ENCODE measurements at regions not wholly inside any gene's neighbourhood (a gene's known extent, or its start where the extent isn't known, plus 50 kb on each side); places are given as distances from the start of the nearest gene placed in this dataset.
"Not testable (repeated sequence)": the region's sequence is repeated elsewhere in the genome, so short reads cannot be mapped to it uniquely, and the experiment has no call there.

DNA sequence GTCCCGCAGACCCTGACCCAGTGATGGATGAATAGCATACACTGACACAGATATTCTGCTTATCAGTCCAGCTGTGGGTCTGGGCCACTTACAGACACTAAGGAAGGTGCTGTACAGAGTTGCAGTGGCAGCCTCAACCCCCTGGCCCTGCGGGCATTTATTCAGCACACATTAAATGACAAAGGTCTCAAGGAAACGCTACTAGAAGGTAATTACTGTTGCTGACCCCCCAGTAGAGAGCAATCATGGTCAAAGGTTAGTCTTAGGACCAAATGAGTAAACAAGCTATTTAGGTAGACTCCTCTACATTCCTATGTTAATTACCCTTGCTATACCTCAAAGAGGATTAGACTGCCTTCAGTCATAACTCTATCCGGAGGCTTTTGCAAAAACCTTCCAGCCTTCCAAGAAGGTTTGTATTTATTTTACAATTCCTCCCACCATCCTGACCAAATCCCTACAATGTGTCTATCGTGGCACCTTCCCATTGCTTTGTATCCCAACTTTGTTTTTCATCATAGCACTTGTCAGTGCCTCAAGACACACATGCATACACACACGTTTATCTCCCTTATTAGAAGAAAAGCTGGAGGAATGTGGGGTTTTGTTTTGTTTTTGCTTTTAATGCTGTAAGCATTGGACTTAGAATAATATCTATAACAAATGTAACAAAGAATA lies 227.9 kb downstream of the PYDC2 start:
- Histone ChIP-seq H3K36me3 (ENCODE audit: control insufficient read depth, insufficient read depth, low read length) (no peaks in the 10 kb centered on the region), H3K4me3 (ENCODE audit: insufficient read depth, low read depth, low read length) (no peak overlapping the region), H3K4me1 (ENCODE audit: control insufficient read depth, insufficient read depth, low read length) (no peaks in the 10 kb centered on the region), H3K27ac (ENCODE audit: insufficient read depth, low read depth, low read length, poor library complexity, severe bottlenecking) (no peak overlapping the region), H3K9me3 (ENCODE audit: control insufficient read depth, low read length) (no peaks in the 10 kb centered on the region), H3K27me3 (ENCODE audit: control insufficient read depth, insufficient read depth, low read length, poor library complexity, severe bottlenecking) (no peaks in the 10 kb centered on the region)
- 36 to 46% methylated on average over 5 of the region's 6 CpGs for WGBS, 2 experiments

DNA sequence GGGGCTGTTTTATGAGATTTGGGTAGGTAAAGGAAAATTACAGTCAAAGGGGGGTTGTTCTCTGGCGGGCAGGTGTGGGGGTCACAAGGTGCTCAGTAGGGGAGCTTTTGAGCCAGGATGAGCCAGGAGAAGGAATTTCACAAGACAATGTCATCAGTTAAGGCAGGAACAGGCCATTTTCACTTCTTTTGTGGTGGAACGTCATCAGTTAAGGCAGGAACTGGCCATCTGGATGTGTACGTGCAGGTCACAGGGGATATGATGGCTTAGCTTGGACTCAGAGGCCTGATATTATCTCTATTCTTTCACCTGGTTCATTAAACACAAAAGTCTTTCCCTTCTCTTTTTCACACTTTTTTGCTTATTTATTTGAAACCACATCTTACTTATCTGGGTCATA lies 230.2 kb downstream of the PYDC2 start:
- not testable (repeated sequence) for H3K27ac ChIP-seq (ENCODE audit: insufficient read depth, low read depth, low read length, poor library complexity, severe bottlenecking); H3K4me3 ChIP-seq (ENCODE audit: insufficient read depth, low read depth, low read length); H3K4me1 ChIP-seq (ENCODE audit: control insufficient read depth, insufficient read depth, low read length); H3K27me3 ChIP-seq (ENCODE audit: control insufficient read depth, insufficient read depth, low read length, poor library complexity, severe bottlenecking); H3K36me3 ChIP-seq (ENCODE audit: control insufficient read depth, insufficient read depth, low read length); H3K9me3 ChIP-seq (ENCODE audit: control insufficient read depth, low read length)
- 57 to 82% methylated on average over 2 of the region's 3 CpGs for WGBS, 2 experiments

DNA sequence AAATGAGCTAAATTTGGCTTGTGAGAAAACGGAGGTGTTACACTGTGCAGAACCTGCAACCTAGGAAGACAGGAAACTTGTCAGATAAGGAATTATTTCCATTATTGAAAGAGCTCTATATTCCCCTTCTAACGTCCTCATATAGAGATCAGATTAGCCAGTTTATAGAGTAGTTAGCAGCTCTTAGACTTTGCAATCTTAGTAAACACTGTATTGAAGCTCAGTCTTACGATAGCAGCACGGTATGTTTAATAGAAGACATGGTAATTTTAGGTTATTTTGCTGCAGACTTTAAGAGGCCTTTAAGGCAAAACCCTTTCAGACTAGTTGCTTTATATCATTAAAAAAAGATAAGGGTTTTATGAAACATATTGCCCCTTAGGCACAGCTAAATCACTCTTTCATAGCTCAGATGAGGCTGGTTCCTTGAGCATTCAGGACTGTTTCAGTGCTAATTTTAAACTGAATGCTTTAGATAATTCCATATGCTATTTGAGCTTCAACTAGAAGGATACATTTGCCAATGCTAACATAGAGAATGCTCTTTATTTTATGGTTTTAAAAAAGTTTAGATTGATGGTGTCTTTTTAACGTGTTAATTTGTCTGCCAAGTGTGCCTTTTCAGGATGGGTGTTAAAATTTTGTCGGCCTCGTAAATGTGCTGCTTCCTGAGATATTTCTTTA lies 234.3 kb downstream of the PYDC2 start:
- WGBS, 2 experiments: 90% methylated on average over 7 of the region's 7 CpGs
- H3K4me3 ChIP-seq (ENCODE audit: insufficient read depth, low read depth, low read length): no peak overlapping the region
- H3K27me3 ChIP-seq (ENCODE audit: control insufficient read depth, insufficient read depth, low read length, poor library complexity, severe bottlenecking): no peaks in the 10 kb centered on the region
- no peaks in the 10 kb centered on the region for H3K36me3 ChIP-seq (ENCODE audit: control insufficient read depth, insufficient read depth, low read length)
- no peaks in the 10 kb centered on the region for H3K4me1 ChIP-seq (ENCODE audit: control insufficient read depth, insufficient read depth, low read length)
- no peaks in the 10 kb centered on the region for H3K9me3 ChIP-seq (ENCODE audit: control insufficient read depth, low read length)
- H3K27ac ChIP-seq (ENCODE audit: insufficient read depth, low read depth, low read length, poor library complexity, severe bottlenecking): no peak overlapping the region

DNA sequence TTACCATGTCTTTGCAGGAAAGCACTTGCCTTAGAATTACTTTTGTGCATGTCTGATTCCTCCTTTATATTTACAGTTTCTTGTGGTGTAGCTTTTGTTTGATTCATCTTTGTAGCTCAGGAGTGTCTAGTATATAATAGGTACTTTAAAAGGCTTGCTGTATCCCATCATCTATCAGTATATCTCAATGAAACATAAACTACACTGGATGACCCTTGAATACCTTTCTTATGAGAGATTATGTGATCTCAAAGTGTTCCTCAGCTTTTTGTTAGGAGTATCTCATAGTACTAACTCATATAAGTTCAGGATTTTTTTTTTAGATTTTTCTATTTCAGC lies 234.8 kb downstream of the PYDC2 start:
- H3K4me1 ChIP-seq (ENCODE audit: control insufficient read depth, insufficient read depth, low read length): no peaks in the 10 kb centered on the region
- H3K27ac ChIP-seq (ENCODE audit: insufficient read depth, low read depth, low read length, poor library complexity, severe bottlenecking): no peak overlapping the region

DNA sequence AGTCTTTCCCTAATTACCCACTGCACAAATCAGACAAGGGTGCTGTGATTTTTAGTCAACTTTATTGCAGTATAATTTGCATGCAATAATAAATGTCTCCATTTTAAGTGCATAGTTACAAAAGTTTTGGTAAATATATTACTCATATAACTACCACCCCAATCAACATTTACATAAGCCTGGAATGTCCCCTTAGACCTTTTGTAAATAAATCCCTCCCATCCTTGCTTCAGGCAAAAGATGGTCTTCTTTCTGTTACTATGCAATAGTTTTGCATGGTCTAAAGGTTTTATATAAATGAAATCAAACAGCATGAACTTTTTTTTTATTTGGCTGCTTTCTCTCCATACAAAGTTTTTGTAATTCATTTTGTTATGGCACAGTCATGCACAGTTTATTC lies 235.4 kb downstream of the PYDC2 start:
- Histone ChIP-seq H3K4me3 (ENCODE audit: insufficient read depth, low read depth, low read length) (no peak overlapping the region), H3K9me3 (ENCODE audit: control insufficient read depth, low read length) (no peaks in the 10 kb centered on the region), H3K4me1 (ENCODE audit: control insufficient read depth, insufficient read depth, low read length) (no peaks in the 10 kb centered on the region), H3K27me3 (ENCODE audit: control insufficient read depth, insufficient read depth, low read length, poor library complexity, severe bottlenecking) (no peaks in the 10 kb centered on the region), H3K36me3 (ENCODE audit: control insufficient read depth, insufficient read depth, low read length) (no peaks in the 10 kb centered on the region), H3K27ac (ENCODE audit: insufficient read depth, low read depth, low read length, poor library complexity, severe bottlenecking) (no peak overlapping the region)

More for the DNA sequence above, 234.8 kb downstream of the PYDC2 start:
- Histone ChIP-seq H3K36me3 (ENCODE audit: control insufficient read depth, insufficient read depth, low read length) (no peaks in the 10 kb centered on the region), H3K4me3 (ENCODE audit: insufficient read depth, low read depth, low read length) (no peak overlapping the region), H3K9me3 (ENCODE audit: control insufficient read depth, low read length) (no peaks in the 10 kb centered on the region), H3K27me3 (ENCODE audit: control insufficient read depth, insufficient read depth, low read length, poor library complexity, severe bottlenecking) (no peaks in the 10 kb centered on the region)

DNA sequence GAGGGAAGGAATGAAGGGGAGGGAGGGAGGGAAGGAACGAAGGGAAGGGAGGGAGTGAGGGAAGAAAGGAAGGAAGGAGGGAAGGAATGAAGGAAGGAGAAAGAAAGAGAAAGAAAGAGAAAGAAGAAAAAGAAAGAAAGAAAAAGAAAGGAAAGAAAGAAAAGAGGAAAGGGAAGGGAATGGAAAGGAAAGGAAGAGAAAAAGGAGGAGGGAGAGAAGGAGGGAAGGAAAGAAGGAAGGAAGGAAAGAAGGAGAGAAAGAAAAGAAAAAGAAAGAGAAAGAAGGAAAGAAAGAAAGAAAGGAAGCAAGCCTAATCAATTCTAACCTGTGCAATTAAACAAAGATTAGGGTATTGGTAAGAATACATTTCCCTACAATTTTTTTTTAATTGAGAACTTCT lies 238.6 kb downstream of the PYDC2 start:
- no peaks in the 10 kb centered on the region for H3K36me3 ChIP-seq (ENCODE audit: control insufficient read depth, insufficient read depth, low read length)
- WGBS, 2 experiments: 88 to 90% methylated on average over 1 of the region's 1 CpG
- no peak overlapping the region for H3K27ac ChIP-seq (ENCODE audit: insufficient read depth, low read depth, low read length, poor library complexity, severe bottlenecking)
- H3K4me3 ChIP-seq (ENCODE audit: insufficient read depth, low read depth, low read length): no peak overlapping the region
- no peaks in the 10 kb centered on the region for H3K27me3 ChIP-seq (ENCODE audit: control insufficient read depth, insufficient read depth, low read length, poor library complexity, severe bottlenecking)
- no peaks in the 10 kb centered on the region for H3K4me1 ChIP-seq (ENCODE audit: control insufficient read depth, insufficient read depth, low read length)
- H3K9me3 ChIP-seq (ENCODE audit: control insufficient read depth, low read length): no peaks in the 10 kb centered on the region

DNA sequence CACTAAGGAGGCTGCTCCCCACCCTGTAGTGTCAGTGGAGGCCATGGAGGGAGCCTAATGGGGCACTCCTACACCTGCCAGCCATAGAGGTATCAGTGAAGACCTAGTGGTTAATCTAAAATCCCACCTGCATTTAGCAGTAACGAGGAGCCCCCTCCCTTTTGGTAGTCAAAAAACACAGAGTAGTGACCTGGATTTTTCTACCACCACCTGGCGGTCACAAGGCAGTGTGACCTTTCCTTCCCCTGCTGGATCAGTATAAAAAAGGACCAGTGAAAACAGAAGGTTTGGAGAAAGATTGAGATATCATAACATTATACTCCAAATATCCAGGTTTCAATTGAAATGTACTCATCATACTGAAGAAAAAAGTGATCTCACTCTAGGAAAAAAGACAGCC lies 241.2 kb downstream of the PYDC2 start:
- 91 to 92% methylated on average over 1 to 2 of the region's 2 CpGs for WGBS, 2 experiments
- Histone ChIP-seq H3K9me3 (ENCODE audit: control insufficient read depth, low read length) (no peaks in the 10 kb centered on the region), H3K36me3 (ENCODE audit: control insufficient read depth, insufficient read depth, low read length) (no peaks in the 10 kb centered on the region), H3K27me3 (ENCODE audit: control insufficient read depth, insufficient read depth, low read length, poor library complexity, severe bottlenecking) (no peaks in the 10 kb centered on the region), H3K4me1 (ENCODE audit: control insufficient read depth, insufficient read depth, low read length) (no peaks in the 10 kb centered on the region), H3K4me3 (ENCODE audit: insufficient read depth, low read depth, low read length) (no peak overlapping the region), H3K27ac (ENCODE audit: insufficient read depth, low read depth, low read length, poor library complexity, severe bottlenecking) (no peak overlapping the region)

DNA sequence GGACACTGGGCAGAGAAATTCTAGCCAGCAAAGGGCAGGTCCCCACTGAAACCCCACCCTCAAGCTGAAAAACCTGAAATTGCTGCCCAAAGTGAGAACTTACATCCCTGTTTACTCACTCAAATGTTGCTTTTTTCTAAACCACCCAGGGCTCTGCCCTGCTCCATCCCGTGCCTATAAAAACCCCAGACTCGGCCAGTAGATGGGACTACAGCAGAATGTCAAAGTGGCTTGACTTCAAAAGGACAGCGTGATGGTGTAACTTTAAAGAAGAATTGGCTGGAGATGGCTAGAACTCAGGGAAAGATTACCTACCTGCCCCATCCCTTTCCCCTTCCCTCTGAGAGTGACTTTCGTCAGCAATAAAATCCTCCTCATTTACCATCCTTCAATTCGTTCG lies 246.9 kb downstream of the PYDC2 start:
- Histone ChIP-seq H3K4me3 (ENCODE audit: insufficient read depth, low read depth, low read length) (no peak overlapping the region), H3K9me3 (ENCODE audit: control insufficient read depth, low read length) (no peaks in the 10 kb centered on the region), H3K27ac (ENCODE audit: insufficient read depth, low read depth, low read length, poor library complexity, severe bottlenecking) (no peak overlapping the region), H3K4me1 (ENCODE audit: control insufficient read depth, insufficient read depth, low read length) (no peaks in the 10 kb centered on the region), H3K36me3 (ENCODE audit: control insufficient read depth, insufficient read depth, low read length) (no peaks in the 10 kb centered on the region), H3K27me3 (ENCODE audit: control insufficient read depth, insufficient read depth, low read length, poor library complexity, severe bottlenecking) (no peaks in the 10 kb centered on the region)
- WGBS, 2 experiments: 86 to 89% methylated on average over 6 of the region's 6 CpGs

DNA sequence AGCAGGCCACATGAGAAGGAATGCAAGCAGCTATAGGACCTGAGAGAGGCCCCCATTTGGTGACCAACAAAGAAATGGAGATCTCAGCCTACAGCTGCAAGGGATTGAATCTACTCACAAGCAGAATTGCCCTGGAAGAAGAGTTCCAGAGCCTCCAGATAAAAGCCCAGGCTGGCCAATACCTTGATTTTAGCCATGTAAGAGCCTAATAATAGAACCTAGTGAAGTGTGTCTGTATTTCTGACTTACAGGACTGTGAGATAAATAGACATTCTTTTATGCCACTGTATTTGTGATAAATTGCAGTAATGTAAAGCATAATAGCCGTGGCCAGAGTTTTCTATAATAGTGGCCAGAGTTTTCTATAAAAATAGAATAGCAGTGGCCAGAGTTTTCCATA lies 254.6 kb downstream of the PYDC2 start:
- no peaks in the 10 kb centered on the region for H3K4me1 ChIP-seq (ENCODE audit: control insufficient read depth, insufficient read depth, low read length)
- WGBS, 2 experiments: 86 to 98% methylated on average over 1 of the region's 1 CpG
- H3K4me3 ChIP-seq (ENCODE audit: insufficient read depth, low read depth, low read length): no peak overlapping the region
- H3K27me3 ChIP-seq (ENCODE audit: control insufficient read depth, insufficient read depth, low read length, poor library complexity, severe bottlenecking): no peaks in the 10 kb centered on the region
- no peaks in the 10 kb centered on the region for H3K9me3 ChIP-seq (ENCODE audit: control insufficient read depth, low read length)
- no peaks in the 10 kb centered on the region for H3K36me3 ChIP-seq (ENCODE audit: control insufficient read depth, insufficient read depth, low read length)
- H3K27ac ChIP-seq (ENCODE audit: insufficient read depth, low read depth, low read length, poor library complexity, severe bottlenecking): no peak overlapping the region

DNA sequence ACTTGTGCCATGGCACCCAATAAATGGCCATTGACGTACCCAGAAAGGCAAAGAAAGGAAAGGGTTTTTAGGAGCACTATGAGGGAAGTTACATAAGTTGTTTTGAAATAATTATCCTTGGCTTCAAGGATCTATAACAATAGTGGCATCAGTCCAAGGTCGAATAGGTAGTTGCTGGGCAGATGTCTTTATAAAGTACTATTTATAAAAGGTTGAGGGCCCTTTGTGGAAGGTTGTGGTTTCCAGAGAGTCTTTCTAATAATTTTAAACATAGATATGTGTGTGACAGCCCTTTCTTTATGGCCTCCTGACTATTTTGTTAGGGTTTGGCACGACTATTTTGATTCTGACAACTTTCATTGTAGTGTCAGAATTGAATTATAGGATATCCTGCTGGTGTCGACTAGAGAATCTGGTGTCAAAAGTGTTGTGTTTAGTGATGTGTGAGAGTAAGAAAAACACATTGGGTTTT lies 260.5 kb downstream of the PYDC2 start:
- no peaks in the 10 kb centered on the region for H3K4me1 ChIP-seq (ENCODE audit: control insufficient read depth, insufficient read depth, low read length)
- H3K27me3 ChIP-seq (ENCODE audit: control insufficient read depth, insufficient read depth, low read length, poor library complexity, severe bottlenecking): no peaks in the 10 kb centered on the region
- 96% methylated on average over 4 of the region's 4 CpGs for WGBS, 2 experiments
- no peaks in the 10 kb centered on the region for H3K36me3 ChIP-seq (ENCODE audit: control insufficient read depth, insufficient read depth, low read length)
- no peaks in the 10 kb centered on the region for H3K9me3 ChIP-seq (ENCODE audit: control insufficient read depth, low read length)
- H3K27ac ChIP-seq (ENCODE audit: insufficient read depth, low read depth, low read length, poor library complexity, severe bottlenecking): no peak overlapping the region
- H3K4me3 ChIP-seq (ENCODE audit: insufficient read depth, low read depth, low read length): no peak overlapping the region
